ENCODE measurements at regions not wholly inside any gene's neighbourhood (a gene's known extent, or its start where the extent isn't known, plus 50 kb on each side); places are given as distances from the start of the nearest gene placed in this dataset.

GRCh38 chr9:111178331-111179055 lies 140.2 kb upstream of the LPAR1 start:
- no peak for TF ChIP-seq CTCF (IDR thresholded peaks at IDR 0.05)
- no peak for TF ChIP-seq EZH2 (IDR thresholded peaks at IDR 0.05)

All from neural progenitor cell (in vitro differentiated cells).